GM12873 (cell line): ENCODE measurements at regions not wholly inside any gene's neighbourhood (a gene's known extent, or its start where the extent isn't known, plus 50 kb on each side); places are given as distances from the start of the nearest gene placed in this dataset.

ENCODE experiments used
- TF ChIP-seq, protein P1 (sequence below): IDR thresholded peaks from 2 replicates; pipeline ENCODE4 v1.5.1; 2012; ENCODE audit warnings: low read depth, mild to moderate bottlenecking, moderate library complexity, low read length, control low read depth; ENCODE audit not compliant: insufficient read depth; ENCODE audit errors: missing control alignments

DNA sequence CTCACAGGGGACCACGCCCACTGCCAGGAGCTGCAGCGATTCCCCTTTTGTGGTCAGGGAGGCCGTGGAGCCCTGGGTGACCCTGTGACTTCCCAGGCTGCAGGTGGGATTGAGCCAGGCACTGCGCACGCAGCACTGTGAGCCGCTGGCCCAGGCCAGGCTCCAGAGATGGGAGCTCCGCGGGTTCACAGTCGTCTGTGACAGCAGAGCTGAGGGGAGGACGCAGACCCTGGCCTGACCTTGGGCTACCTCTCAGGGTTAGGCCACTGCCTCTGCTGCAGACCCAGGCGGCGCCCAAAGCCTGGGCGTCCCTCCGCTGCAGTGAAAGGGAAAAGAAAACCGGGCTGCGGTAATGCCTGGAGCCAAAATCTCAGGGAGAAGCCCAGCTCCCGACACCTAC lies 107.5 kb upstream of the GPR26 start:
- TF ChIP-seq, protein P1, sequence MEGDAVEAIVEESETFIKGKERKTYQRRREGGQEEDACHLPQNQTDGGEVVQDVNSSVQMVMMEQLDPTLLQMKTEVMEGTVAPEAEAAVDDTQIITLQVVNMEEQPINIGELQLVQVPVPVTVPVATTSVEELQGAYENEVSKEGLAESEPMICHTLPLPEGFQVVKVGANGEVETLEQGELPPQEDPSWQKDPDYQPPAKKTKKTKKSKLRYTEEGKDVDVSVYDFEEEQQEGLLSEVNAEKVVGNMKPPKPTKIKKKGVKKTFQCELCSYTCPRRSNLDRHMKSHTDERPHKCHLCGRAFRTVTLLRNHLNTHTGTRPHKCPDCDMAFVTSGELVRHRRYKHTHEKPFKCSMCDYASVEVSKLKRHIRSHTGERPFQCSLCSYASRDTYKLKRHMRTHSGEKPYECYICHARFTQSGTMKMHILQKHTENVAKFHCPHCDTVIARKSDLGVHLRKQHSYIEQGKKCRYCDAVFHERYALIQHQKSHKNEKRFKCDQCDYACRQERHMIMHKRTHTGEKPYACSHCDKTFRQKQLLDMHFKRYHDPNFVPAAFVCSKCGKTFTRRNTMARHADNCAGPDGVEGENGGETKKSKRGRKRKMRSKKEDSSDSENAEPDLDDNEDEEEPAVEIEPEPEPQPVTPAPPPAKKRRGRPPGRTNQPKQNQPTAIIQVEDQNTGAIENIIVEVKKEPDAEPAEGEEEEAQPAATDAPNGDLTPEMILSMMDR = no peak

DNA sequence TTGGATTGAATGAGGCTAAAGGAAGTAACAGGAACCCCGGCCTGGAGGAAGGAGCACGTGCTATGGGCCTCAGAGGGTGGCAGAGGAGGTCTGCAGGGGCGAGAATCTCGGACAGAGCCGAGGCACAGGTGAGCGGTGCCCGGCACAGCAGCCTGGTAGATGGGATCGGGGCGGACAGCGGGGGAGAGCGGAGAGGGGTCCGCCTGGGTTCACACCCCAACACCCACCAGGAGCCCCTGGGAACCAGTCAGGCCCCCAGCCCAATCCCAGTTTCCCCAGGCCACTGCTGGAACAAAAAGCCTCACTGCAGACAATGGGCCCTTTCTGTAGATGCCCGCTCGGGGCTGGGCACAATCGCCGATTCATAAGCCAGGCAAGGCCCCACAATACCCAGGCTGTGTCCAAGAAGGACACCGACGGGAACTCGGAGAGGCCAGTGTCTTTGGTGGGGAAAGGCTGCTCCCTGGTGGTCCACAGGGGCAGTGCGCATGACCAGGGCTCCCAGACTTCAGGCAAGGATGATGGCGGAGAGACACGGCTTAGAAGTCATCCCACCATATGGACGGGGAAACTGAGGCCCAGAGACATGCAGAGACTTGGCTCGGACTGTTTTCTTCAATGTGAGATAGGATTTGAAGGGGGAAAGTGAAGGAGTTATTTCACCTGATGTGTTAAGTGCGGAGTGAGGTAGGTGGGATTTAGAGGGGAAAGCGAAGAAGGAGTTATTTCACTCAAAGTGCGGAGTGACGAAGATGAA lies 106.9 kb upstream of the GPR26 start:
- TF ChIP-seq, protein P1 = peak; percentile 98

DNA sequence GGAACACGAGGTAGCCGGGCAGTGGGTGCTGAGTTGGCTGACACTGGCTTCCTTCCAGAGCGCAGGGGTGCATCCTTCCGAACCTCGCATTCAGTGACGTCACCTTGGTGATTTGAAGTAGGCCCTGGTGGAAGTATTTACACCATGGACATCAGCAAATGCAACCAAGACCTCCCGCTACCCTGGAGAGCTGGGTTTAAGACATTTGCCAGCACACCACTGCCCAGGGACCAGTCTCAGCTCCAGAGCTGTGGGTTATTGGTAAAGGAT lies 106.4 kb upstream of the GPR26 start:
- TF ChIP-seq, protein P1 = no peak

DNA sequence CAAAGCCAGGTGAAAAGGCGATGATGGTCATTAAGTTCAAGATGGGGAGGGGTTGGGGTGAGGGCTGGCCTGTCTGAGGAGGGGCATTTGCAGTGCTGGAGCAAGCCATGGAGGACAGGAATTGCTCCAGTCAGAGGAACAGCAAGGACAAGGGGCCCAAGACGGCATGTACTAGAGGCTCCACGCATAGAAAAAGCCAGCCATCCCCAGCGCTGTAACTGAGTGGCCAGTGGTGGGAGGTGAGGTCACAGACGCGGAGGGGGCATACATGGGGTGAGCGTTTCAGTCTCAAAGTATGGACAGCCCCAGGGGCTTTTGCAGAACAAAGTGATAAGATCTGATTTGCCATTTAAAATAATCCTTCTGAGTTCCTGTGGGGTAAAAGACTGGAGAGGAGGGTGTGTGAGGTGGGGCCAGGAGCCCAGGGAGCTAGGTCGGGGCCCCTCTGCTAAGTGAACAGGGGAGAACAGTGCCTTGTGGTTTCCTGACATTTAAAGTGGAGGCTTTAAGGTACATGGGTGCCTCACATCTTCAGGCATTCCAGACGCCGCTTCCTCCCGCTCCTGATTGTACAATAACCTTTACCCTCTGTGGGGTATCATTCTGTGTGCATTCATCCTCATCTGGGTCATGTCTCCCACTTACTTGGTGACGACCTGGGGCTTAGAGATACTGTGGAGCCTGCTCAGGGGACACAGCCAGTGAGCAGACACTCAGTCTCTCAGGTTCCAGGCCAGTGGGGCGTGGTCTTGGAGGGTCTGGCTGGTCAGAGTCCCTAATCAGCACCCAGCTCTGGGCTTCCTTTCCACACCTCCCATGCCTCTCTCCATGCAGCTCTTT lies 105.6 kb upstream of the GPR26 start:
- TF ChIP-seq, protein P1 = no peak

DNA sequence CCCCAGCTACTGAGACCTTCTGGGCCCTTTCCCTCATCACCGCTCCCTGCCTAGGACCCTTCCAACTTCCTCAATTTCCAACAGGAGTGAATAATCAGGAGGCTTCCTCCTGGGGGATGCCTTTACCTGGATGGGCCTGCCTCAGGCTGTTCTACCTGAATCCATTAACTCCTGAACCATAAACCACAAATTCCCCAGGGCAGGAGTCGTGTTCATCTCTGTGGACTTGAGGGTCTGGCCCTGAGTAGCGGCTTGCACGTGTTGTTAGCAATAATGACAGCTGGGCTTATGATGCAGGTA lies 105.1 kb upstream of the GPR26 start:
- TF ChIP-seq, protein P1 = no peak

DNA sequence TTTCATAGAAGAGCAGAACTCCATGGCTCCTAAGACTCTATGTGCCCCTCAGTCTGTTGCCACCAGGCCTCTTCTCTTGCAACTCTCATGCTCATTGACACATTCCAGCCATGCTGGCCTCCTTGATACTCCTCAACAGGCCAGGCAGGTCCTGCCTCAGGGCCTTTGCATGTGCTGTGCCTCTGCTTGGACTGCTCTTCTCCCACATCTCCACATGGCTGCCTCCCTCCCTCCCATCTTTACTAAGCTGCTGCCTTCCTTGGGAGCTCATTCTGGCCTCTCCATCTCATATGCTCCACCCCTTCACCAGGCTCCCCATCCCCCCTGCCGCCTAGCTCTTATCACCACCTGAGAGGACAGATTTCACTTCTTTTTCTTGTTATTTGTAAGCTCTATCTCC lies 103.8 kb upstream of the GPR26 start:
- TF ChIP-seq, protein P1 = no peak

DNA sequence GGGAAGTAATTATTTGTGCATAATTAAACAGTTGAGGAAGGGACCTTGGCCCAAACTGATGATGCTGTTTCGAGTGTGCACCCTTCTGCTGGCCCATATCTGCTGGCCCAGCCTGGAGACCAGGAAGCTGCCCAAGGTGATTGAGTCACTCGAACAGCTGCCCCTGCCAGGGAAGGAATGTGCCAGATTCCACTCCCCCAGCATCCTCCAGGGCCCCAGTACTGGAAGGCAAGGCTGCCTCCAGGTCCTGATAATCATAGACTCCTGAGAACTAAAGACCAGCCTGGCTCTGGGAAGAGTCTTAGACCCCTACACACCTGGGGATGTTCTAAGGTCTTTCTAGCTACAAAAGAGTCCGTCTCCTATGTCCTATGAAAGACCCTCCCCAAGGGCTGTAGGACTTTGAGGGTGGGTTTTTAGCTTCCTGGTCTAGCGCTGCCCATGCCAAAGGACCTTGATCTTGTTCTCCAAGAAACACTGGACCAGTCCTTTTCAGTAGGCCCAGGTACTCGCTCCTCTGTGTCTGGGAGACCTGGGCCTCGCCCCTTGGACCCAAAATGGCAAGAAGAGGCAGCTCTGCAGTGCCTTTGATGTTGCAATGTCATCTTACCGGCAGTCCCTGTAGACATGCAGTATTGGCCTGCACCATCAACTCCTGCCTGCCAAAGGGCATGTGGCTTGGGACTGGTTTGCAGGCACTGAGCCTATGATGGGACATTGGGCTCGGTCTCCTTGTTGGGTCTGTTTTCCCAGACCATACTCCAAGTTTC lies 103.2 kb upstream of the GPR26 start:
- TF ChIP-seq, protein P1 = no peak
